Astrocyte (in vitro differentiated cells and primary cell): ENCODE measurements at regions not wholly inside any gene's neighbourhood (a gene's known extent, or its start where the extent isn't known, plus 50 kb on each side); places are given as distances from the start of the nearest gene placed in this dataset.
A peak's percentile ranks its signal among the peaks of the same experiment; 100 is the strongest.

Experiments used
- EZH2 ChIP-seq: IDR thresholded peaks from 2 replicates; pipeline ENCODE4 v1.6.1; 2012; ENCODE audit warnings: mild to moderate bottlenecking, low read length, inconsistent platforms; ENCODE audit not compliant: insufficient read depth
- TF ChIP-seq, protein P1 (sequence below): IDR thresholded peaks from 2 replicates; pipeline ENCODE4 v1.5.1; 2011; ENCODE audit warnings: low read depth, mild to moderate bottlenecking, inconsistent platforms, low read length, moderate library complexity; ENCODE audit not compliant: insufficient read depth

DNA sequence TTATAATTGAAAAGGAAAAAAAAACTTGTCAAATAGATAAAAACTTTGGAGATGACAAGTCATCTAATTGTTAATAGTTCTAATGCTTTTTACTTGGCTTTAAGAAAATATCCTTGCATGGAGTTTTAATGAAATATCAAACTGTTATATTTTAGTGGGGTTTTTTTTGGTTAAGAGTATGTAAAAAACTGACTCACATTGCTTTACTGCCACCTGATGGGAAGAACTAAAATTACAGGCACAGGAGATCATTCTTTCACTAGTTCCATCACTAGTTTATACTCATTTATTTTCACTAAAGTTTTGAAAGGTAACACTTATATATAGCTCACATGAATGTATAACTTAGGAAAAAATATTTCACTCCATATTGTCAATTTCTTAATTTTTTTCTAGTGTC, 309.1 kb downstream of the LMBRD1 start:
- TF ChIP-seq, protein P1, sequence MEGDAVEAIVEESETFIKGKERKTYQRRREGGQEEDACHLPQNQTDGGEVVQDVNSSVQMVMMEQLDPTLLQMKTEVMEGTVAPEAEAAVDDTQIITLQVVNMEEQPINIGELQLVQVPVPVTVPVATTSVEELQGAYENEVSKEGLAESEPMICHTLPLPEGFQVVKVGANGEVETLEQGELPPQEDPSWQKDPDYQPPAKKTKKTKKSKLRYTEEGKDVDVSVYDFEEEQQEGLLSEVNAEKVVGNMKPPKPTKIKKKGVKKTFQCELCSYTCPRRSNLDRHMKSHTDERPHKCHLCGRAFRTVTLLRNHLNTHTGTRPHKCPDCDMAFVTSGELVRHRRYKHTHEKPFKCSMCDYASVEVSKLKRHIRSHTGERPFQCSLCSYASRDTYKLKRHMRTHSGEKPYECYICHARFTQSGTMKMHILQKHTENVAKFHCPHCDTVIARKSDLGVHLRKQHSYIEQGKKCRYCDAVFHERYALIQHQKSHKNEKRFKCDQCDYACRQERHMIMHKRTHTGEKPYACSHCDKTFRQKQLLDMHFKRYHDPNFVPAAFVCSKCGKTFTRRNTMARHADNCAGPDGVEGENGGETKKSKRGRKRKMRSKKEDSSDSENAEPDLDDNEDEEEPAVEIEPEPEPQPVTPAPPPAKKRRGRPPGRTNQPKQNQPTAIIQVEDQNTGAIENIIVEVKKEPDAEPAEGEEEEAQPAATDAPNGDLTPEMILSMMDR: peak; percentile 14
- no peak for TF ChIP-seq EZH2
